COLO668 (cell line): ENCODE measurements at regions not wholly inside any gene's neighbourhood (a gene's known extent, or its start where the extent isn't known, plus 50 kb on each side); places are given as distances from the start of the nearest gene placed in this dataset.

ENCODE experiments used
- DNase-seq: peaks from one replicate; lab custom pipeline; 2025; ENCODE audit not compliant: unreplicated experiment; lab: John Stamatoyannopoulos, UW

GRCh38 chr2:122831649-122832048, 1076.2 kb downstream of the TSN start:
- DNase-seq: no peak

DNA sequence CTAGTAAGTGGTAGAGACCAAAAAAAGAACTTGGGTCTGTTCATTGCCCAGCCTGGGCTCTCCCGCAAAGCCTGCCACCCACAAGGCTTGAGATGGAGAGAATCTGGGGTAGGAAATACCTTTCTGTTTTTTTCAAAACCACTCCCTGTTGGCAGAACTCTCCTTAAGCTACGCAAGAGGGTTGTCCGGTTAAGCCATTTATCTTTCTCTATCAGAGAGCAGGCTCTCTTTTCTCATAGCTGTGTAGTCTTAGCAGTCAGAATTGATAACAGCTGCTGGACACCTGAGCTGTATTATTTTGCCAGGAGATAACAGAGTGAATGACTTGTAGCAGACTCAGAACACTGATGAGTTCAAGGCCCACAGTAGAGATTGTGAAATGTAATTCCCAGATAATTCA, 1088.1 kb downstream of the TSN start:
- no peak for DNase-seq

GRCh38 chr2:122851161-122851560, 1095.7 kb downstream of the TSN start:
- DNase-seq: no peak

DNA sequence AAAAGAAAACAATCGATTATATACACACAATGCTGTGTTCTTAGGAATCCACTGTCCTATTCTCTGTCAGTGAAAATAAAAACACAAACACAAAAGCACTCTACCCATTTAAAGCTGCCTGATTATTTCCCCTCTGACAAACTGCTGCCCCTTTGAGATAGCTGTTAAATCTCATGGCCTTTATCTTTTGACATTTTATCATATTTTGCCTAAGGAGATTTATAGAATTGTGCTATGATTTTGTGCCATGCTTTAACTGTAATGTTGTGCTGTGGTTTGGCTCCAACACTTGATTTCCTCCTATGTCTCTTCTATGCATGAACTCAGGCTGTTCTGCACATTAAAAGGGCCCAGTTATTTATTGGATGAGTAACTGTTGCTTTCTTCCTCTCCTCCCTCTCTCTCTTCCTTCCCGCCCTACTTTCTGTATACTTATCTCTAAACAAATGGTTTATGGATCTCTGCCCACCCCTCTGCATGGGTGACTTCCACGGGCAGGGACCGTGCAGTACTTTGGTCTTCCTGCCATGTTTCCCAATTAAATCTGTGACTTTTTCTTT, 1096.6 kb downstream of the TSN start:
- no peak for DNase-seq

GRCh38 chr2:122856696-122857095, 1101.2 kb downstream of the TSN start:
- no peak for DNase-seq

- no peak for DNase-seq
Observed at GRCh38 chr2:122858075-122858702, 1102.7 kb downstream of the TSN start.

GRCh38 chr2:122858813-122859212, 1103.4 kb downstream of the TSN start:
- DNase-seq: no peak

DNA sequence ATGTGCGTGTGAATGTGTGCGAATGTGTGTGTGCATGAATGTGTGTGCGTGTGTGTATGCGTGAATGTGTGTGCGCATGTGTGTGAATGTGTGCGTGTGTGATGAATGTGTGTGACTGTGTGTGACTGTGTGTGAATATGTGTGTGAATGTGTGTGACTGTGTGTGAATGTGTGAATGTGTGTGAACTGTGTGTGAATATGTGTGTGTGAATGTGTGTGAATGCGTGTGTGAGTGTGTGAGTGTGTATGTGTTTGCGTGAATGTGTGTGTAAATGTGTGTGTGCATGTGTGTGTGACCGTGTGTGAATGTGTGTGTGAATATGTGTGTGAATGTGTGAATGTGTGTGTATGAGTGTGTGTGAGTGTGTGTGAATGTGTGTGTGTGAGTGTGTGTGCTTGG, 1103.8 kb downstream of the TSN start:
- no peak for DNase-seq

- DNase-seq: no peak
Observed at GRCh38 chr2:122863532-122863931, 1108.1 kb downstream of the TSN start.

DNA sequence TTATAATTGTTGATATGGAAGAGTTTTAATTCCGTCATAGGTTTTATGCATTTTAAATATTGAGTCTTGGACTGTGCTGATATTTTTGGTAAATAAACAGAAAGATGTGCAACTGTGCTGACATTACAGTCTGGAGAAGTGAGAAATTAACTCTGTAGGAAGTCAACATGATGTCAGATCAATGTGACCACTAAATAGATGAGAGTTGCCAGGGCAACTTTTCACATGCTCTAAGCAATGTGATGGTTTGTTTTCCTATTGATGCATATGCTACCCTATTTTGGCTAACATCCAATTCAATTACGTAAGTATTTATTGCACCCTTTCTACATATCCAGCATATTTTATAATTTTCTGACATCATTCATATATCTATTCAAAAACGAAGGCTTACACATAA, 1109.3 kb downstream of the TSN start:
- no peak for DNase-seq

- no peak for DNase-seq
Observed at GRCh38 chr2:122866095-122866494, 1110.6 kb downstream of the TSN start.

GRCh38 chr2:122867941-122868340, 1112.5 kb downstream of the TSN start:
- DNase-seq: no peak

DNA sequence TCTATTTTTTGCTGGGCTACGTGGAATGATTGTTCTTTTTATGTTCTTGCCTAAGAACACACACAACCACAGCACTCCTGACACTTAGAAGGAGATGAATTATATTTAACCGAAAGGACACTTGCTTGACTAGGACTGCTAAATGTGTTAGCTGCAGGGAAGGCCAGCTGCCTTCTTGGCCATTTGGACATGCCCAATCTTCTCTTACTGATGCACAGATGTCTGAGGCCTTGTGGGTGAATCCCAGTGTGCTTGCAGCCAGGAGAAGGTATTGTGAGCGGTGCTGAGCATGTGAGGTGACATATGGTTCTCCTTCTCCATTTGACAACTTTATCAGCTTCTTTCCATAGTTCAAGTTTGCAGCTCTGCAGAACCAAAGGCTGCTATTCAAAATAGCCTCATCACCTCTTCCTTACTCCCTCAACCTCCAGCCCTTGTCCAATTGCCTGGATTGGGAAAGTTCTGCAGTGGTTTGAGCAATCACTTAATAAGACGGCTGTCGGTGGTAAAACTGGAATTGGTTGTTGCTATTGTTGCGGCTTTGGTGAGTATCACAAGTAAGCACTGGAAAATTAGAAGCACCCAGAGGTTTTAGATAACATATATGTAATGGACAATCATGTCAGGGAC, 1113.3 kb downstream of the TSN start:
- no peak for DNase-seq

GRCh38 chr2:122873951-122874350, 1118.5 kb downstream of the TSN start:
- DNase-seq: no peak

DNA sequence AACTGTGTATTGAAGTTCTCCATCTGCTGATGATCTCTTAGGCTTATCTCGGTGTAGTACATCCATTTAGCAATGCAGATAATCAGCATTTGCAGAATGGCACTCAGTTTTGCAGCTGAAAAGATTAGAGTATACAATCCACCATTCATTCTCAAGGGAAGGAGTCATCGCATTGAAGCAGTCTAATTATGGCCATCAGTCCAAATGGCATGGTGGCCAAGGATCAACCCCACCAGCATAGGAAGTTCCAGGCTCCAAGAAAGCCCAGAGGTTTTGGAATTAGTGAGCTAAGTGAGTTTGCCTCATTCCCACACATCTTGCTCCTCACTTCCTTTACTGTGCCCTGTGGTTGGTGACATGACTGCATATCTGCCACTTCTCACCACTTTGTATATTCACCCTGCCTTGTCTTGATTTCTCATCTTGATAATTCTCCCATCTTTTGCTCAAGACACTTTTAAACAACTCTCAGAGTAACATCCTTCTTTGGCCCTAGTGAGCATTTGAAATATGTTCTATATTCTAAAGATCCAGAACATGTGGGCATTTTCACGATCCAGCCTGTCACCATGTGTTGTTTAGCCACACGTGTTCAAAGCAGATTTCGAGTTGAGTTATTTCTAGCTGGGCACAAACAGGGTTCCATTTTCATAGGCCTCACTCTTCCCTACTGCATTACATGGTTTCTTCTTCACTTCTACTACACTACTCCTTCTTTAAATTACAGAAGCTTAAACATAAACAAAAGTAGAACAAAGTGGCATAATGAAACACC, 1119.8 kb downstream of the TSN start:
- no peak for DNase-seq

- DNase-seq: no peak
Observed at GRCh38 chr2:122883849-122884248, 1128.4 kb downstream of the TSN start.

DNA sequence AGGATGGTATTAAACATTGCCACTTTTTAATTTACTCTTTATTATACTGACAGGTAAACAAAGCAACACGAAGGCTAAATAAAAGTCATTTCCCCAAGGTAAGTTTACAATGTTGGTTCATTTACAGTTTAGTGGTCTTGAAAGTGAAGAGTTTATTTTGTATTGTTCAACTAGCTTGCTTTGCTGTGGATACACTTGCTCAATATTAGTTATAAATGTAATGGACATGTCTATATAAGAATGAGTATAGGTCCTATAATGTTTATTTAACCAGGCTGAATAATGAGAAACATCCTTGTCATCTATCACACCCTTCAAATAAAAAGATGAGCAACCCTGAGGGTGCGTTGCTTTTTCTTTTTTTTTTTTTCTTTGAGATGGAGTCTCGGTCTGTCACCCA, 1129.4 kb downstream of the TSN start:
- no peak for DNase-seq

- no peak for DNase-seq
Observed at GRCh38 chr2:122885436-122885835, 1130.0 kb downstream of the TSN start.

DNA sequence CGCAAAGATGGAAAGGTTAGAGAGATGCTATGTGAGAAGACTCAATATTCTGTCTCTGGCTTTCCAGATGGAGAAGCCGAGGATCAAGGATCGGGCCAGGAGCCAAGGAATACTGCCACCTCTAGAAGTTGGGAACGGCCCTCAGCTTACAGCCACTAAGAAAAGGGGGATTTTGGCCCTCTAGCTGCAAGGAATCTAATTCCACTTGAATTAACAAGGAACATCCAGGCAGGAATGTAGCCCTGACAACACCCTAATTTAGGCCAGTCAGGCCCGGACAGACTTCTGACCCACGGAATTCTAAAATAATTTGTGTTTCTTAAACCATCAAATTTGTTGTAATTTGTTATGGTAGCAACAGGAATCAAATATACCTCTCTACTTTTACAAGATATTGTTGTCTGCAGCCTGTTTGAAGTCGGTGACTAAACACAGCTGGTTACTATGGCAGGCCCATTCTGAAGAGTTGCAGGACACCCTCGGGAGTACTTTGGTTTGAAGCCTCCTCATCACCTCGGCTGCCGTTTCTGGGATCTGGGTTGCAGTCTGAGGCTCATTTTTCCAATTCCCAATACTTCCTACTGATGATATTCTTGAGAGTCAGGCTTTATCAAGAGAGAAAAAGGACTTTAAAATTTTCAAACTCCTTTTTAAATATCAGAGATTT, 1131.2 kb downstream of the TSN start:
- DNase-seq: no peak

- DNase-seq: no peak
Observed at GRCh38 chr2:122899614-122900013, 1125.5 kb upstream of the CNTNAP5 start.

DNA sequence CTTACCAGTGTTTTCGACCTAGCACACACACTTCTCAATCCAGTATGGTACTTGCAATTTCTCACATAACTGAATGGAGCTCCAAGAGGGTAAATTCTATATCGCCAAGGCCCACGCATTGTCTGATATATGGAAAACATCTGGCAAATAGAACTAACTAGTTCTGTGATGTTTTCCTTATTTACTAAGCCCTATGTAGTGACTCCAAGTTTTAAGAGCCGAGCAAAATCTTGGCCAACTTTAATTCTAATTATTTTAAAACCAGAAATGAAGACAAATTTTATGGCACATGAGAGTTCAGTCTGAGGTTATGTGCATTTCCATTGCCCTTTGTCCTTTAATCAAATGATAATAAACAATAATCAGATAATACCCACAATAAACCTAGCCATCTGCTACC, 1119.7 kb upstream of the CNTNAP5 start:
- DNase-seq: no peak

- no peak for DNase-seq
Observed at GRCh38 chr2:122908159-122908558, 1116.9 kb upstream of the CNTNAP5 start.
